ENCODE measurements at regions not wholly inside any gene's neighbourhood (a gene's known extent, or its start where the extent isn't known, plus 50 kb on each side); places are given as distances from the start of the nearest gene placed in this dataset.

GRCh38 chrX:20884565-20884964 lies 489.7 kb upstream of the CNKSR2 start:
- no peak for DNase-seq (ENCODE audit: extremely low read depth, low read depth)

GRCh38 chrX:20863649-20864048 lies 510.6 kb upstream of the CNKSR2 start:
- DNase-seq (ENCODE audit: extremely low read depth, low read depth) = no peak

DNA sequence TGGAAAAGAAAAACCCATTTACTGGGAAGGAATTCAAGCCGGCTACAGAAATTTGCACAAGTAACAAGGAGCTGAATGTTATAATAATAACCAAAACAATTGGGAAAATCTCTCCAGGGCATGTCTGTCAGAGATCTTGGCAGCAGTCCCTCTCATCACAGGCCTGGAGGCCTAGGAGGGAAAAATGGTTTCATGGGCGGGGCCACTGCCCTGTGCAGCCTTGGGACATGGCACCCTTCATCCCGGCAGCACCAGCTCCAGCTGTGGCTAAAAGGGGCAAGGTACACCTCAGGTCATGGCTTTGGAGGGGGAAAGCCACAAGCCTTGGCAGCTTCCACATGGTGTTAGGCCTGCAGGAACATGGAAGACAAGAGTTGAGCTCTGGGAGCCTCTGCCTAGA lies 513.1 kb upstream of the CNKSR2 start:
- DNase-seq (ENCODE audit: extremely low read depth, low read depth) = no peak

- DNase-seq (ENCODE audit: extremely low read depth, low read depth) = no peak
These were observed 516.5 kb upstream of the CNKSR2 start for GRCh38 chrX:20857746-20858145.

GRCh38 chrX:20838477-20838876 lies 535.7 kb upstream of the CNKSR2 start:
- no peak for DNase-seq (ENCODE audit: extremely low read depth, low read depth)

GRCh38 chrX:20829665-20830491 lies 544.3 kb upstream of the CNKSR2 start:
- no peak for DNase-seq (ENCODE audit: extremely low read depth, low read depth)

DNA sequence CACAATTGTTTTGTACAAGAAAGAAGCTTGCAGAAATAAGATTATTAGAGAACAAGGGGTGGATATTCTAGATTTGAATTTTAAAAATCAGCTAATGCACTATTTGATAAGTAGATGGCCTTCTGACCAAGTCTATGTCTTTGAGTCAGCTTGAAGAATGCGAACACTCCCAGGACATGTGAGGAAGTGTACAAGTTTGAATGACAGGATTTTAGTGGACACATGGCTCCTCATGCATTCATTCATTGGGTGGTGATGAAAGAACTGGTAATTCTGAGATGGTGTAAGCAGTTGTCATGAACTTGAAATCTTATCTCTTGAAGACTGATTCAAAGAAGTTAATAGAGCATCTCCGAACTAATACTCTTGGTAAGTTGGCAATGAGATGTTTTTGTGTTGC lies 548.2 kb upstream of the CNKSR2 start:
- DNase-seq (ENCODE audit: extremely low read depth, low read depth) = no peak

- no peak for DNase-seq (ENCODE audit: extremely low read depth, low read depth)
These were observed 537.3 kb upstream of the RPS6KA3 start for GRCh38 chrX:20803971-20804370.

DNA sequence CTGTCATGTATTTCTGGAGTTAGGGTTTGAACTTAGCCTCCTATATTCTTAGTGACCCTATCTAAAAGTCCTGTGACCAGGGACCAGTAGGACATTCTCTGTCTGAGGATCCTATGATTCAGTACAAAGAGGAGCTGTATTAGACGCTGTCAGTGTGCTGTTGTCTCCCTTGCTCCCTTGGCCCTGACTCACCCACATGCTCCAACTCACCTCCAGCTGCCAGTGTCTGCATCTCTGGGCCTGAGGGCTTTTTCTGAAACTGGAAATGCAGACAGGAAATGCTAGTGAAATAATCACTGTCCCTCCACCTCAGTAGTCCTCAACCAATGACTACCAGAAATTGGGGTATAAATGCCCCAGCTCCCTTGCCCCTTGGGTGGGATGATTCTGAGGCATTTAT lies 535.3 kb upstream of the RPS6KA3 start:
- DNase-seq (ENCODE audit: extremely low read depth, low read depth) = no peak

- DNase-seq (ENCODE audit: extremely low read depth, low read depth) = no peak
These were observed 529.7 kb upstream of the RPS6KA3 start for GRCh38 chrX:20796450-20796849.

GRCh38 chrX:20789103-20789502 lies 522.4 kb upstream of the RPS6KA3 start:
- DNase-seq (ENCODE audit: extremely low read depth, low read depth) = no peak

DNA sequence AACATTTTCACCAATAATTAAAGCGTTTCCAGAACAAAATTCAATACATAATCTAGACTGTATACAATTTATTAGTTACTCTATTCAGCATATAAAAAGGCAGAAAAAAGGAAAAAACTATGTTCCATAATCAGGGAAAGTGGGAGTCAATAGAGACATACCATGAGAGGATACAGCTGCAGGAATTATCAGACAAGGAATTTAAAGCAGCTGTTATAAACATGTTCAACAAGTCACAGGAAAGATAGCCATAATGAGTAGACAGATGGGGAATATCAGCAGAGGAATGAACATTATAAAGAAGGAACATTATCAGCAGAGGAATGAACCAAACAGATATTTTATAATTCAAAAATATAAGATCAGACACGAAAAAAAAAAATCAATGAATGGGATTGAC lies 500.6 kb upstream of the RPS6KA3 start:
- DNase-seq (ENCODE audit: extremely low read depth, low read depth) = no peak

GRCh38 chrX:20756585-20756984 lies 489.9 kb upstream of the RPS6KA3 start:
- no peak for DNase-seq (ENCODE audit: extremely low read depth, low read depth)

GRCh38 chrX:20753076-20753475 lies 486.4 kb upstream of the RPS6KA3 start:
- no peak for DNase-seq (ENCODE audit: extremely low read depth, low read depth)

DNA sequence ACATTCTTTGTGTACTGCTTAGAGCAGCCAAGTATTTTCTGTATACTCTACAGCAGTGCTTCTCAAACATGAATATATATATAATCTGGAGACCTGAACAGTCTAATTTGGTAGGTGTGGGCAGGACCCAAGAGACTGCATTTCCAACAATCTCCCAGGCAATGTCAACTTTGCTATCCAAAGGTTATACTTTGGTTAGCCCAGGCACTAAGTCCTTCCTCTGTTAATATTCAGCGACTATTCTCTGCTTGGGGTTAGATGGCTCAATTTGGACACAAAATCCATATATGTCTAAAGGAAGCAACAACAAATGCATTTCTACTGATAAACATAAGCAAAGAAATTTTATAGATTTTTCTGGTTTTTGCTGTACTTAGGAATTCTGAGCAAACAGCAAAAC lies 480.0 kb upstream of the RPS6KA3 start:
- no peak for DNase-seq (ENCODE audit: extremely low read depth, low read depth)

GRCh38 chrX:20743046-20743445 lies 476.3 kb upstream of the RPS6KA3 start:
- DNase-seq (ENCODE audit: extremely low read depth, low read depth) = no peak

DNA sequence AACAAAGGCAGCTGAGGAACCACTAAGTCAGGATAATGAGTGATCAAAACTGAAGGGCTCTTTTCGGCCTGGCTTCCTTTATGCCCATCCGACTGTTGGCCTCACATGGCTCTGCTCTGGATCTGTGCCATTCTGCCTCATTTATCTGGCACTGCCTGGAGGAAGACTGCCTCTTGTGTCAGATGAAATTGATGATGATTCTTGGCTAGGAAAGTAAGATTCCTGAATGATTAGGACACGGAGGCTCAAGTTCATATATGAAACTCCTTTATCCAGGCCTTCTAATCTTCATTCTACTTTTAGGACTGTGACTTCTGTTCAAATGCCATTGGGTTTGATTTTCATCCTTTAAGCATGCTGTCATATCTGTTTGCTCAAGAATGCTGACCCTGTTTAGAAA lies 475.4 kb upstream of the RPS6KA3 start:
- no peak for DNase-seq (ENCODE audit: extremely low read depth, low read depth)

DNA sequence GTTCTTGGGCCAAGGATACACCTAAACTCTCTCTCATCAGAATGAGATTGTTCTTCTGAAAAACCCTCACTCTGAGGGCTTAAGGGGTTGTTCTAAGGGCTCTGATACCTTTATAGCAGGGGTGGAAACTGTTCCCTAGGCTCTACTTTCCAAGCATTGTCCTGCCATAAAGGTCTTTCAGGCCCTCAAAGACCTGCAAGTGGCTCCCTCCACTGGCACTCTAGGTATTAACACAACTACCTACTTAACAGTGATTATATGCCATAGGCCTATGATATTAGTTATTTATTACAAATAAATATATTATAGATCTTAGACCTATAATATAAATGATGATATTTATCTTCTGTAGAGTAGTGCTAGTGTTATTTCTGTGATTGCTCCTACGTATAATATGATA lies 473.7 kb upstream of the RPS6KA3 start:
- DNase-seq (ENCODE audit: extremely low read depth, low read depth) = no peak

- no peak for DNase-seq (ENCODE audit: extremely low read depth, low read depth)
These were observed 472.5 kb upstream of the RPS6KA3 start for GRCh38 chrX:20739038-20739745.

DNA sequence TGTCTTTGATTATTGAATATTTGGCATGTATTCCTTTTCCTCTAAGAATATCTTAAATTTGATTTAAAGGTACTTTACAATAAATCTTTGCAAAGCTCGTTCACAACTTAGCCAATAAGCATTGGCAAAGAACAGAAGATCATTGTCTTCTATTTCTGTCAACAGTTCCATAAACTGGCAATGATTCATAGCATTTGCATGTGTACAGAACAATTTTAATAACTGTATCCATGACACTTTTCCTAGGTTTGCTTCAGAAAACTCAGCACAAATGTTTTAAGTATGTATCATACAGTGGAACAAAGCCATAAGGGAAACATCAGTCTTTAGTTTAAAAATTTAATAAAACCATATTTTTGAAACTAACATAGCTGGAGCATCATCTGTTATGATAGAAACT lies 462.7 kb upstream of the RPS6KA3 start:
- no peak for DNase-seq (ENCODE audit: extremely low read depth, low read depth)

DNA sequence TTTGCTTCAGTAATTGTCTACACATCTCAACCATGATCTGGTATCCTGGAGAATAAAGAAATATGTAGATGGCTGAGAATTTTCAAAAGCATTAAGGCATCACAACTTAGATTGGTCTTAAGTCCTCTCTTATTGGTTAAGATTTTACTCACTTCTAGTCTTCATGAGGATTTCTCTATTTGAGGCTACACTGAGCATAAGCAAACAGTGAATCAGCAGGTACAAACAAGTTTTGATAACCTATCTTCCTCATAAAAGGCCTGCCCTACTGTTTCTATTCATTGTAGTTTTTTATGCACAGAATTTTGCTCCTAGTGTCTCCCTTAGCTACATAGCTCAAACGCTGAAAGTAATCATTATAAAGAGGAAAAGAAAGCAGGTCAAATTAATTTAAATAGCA lies 460.7 kb upstream of the RPS6KA3 start:
- no peak for DNase-seq (ENCODE audit: extremely low read depth, low read depth)

DNA sequence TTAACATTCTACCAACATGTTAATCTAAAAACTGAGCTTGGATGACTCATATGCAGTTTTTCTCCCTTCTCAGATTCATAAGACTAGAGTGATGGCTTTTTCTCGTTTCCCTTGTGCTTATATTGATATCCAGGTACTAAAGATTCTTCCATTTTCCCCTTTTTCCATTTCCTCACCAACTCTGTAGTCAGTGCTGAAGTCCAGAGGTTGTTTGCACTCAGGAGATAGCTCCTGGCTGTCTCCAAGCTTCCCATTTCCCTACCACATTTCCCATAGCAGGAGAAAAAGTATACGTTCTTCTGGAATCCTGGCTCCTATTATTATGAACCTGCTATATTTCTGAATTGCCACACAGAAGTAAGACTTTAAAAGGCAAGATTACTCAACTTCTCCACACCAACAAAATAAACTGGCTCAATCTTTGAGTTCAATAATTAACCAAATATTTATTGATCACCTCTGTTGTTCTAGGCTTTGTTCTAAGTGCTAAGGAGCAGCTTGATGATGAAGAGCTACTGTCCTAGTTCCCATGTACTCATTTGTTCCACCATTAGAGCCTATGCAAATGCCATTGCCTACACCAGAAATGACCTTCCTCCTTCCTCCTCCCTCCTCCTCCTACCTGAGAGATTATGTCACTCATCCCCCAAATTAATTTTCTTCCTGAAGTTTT lies 454.4 kb upstream of the RPS6KA3 start:
- no peak for DNase-seq (ENCODE audit: extremely low read depth, low read depth)
